Breast epithelium (tissue), 3 donors: ENCODE measurements at regions not wholly inside any gene's neighbourhood (a gene's known extent, or its start where the extent isn't known, plus 50 kb on each side); places are given as distances from the start of the nearest gene placed in this dataset.

Source experiments
- POLR2A ChIP-seq: fragments of 450-650 bp; IDR thresholded peaks from one replicate; pipeline ENCODE4 v1.6.1; 2016; ENCODE audit warnings: antibody characterized with exemption, mild to moderate bottlenecking, moderate library complexity
- TF ChIP-seq, protein P1 (sequence below), 3 donors: fragments of 450-650 bp; IDR thresholded peaks; one replicate each; pipeline ENCODE4 v1.5.1; 2016 to 2017; ENCODE audit warnings: antibody characterized with exemption in 3 of 3, mild to moderate bottlenecking in 3 of 3, moderate library complexity in 3 of 3

DNA sequence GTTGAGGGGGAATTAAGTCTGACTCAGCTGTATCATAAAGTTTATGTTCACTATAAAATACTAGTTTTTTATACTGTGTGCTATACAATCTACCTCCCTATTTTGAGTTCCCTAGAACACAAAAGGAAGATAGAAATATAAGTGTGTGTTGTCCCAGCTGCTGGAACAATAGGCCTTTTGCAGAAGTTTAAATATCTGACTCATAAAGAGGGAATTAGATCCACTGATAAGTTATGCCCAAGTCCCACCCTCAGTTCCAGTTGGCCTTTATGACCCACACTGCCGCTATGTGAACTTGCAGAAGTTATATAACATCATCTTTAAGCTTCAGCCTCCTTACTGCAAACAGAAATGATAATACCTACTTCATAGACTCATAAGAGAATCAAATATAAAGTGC is 88.5 kb upstream of the DAB2 start:
- TF ChIP-seq, protein P1, sequence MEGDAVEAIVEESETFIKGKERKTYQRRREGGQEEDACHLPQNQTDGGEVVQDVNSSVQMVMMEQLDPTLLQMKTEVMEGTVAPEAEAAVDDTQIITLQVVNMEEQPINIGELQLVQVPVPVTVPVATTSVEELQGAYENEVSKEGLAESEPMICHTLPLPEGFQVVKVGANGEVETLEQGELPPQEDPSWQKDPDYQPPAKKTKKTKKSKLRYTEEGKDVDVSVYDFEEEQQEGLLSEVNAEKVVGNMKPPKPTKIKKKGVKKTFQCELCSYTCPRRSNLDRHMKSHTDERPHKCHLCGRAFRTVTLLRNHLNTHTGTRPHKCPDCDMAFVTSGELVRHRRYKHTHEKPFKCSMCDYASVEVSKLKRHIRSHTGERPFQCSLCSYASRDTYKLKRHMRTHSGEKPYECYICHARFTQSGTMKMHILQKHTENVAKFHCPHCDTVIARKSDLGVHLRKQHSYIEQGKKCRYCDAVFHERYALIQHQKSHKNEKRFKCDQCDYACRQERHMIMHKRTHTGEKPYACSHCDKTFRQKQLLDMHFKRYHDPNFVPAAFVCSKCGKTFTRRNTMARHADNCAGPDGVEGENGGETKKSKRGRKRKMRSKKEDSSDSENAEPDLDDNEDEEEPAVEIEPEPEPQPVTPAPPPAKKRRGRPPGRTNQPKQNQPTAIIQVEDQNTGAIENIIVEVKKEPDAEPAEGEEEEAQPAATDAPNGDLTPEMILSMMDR (IDR thresholded peaks at IDR 0.05), result no peak
- TF ChIP-seq POLR2A, result no peak
